ENCODE measurements at regions not wholly inside any gene's neighbourhood (a gene's known extent, or its start where the extent isn't known, plus 50 kb on each side); places are given as distances from the start of the nearest gene placed in this dataset.

- Histone ChIP-seq H3K9me3 (ENCODE audit: insufficient read depth in 2 of 2, low read depth in 1 of 2, low read length in 1 of 2) (peaks cover 0 to 6% of the 10 kb centered on the region in 2 experiments; a peak in 1 of 4 replicates), H2BK5ac (ENCODE audit: low read depth, low read length) (peak overlapping the region; percentile 82; the same call in 1 of the 2 replicates), H3K36me3 (ENCODE audit: control insufficient read depth in 2 of 4, insufficient read depth in 4 of 4, low read length in 3 of 4) (peaks cover 0 to 5% (median 1%) of the 10 kb centered on the region in 4 experiments; a peak in 2 of 8 replicates), H3K9ac (replicated peaks in 1 of 4; ENCODE audit: extremely low read depth in 1 of 4, low read depth in 3 of 4, low read length in 3 of 4) (no peak overlapping the region), H3K23me2 (ENCODE audit: low read depth, low read length) (no peaks in the 10 kb centered on the region), H4K91ac (replicated peaks; ENCODE audit: insufficient read length, low read length) (no peak overlapping the region), H3K4me3 (ENCODE audit: extremely low read depth in 1 of 4, insufficient read depth in 2 of 4, low read depth in 3 of 4, low read length in 4 of 4) (no peak overlapping the region), H3K27me3 (replicated peaks in 1 of 4; ENCODE audit: control insufficient read depth in 3 of 4, extremely low read depth in 1 of 4, insufficient read depth in 3 of 4, low read length in 3 of 4) (no peaks in the 10 kb centered on the region), H4K8ac (ENCODE audit: extremely low read depth, insufficient read depth, low read length) (no peak overlapping the region), H3K18ac (ENCODE audit: extremely low read depth, low read length) (no peak overlapping the region), H2AFZ (ENCODE audit: low read length) (no peak overlapping the region), H2AK5ac (ENCODE audit: low read depth, low read length) (no peak overlapping the region), H4K5ac (ENCODE audit: insufficient read length, low read depth, low read length) (no peak overlapping the region), H3K4me2 (ENCODE audit: insufficient read depth in 1 of 2, low read depth in 2 of 2, low read length in 2 of 2) (no peak overlapping the region), H3K4ac (replicated peaks; ENCODE audit: insufficient read length, low read depth, low read length) (no peak overlapping the region), H4K20me1 (replicated peaks in 1 of 2; ENCODE audit: control insufficient read depth in 1 of 2, insufficient read depth in 2 of 2, low read length in 2 of 2) (no peaks in the 10 kb centered on the region), H2BK20ac (ENCODE audit: low read length) (no peak overlapping the region), H2BK120ac (replicated peaks; ENCODE audit: low read depth, low read length) (no peak overlapping the region), H3K79me1 (ENCODE audit: low read depth, low read length) (no peaks in the 10 kb centered on the region), H3K56ac (replicated peaks; ENCODE audit: insufficient read length, low read depth, low read length) (no peak overlapping the region), H3K4me1 (replicated peaks in 1 of 4; ENCODE audit: control insufficient read depth in 3 of 4, insufficient read depth in 4 of 4, low read length in 3 of 4) (no peaks in the 10 kb centered on the region; a peak in 1 of 7 replicates), H3K14ac (ENCODE audit: insufficient read length) (no peak overlapping the region), H3K79me2 (ENCODE audit: control insufficient read depth in 1 of 2, insufficient read depth in 2 of 2, low read length in 2 of 2) (no peaks in the 10 kb centered on the region), H2BK15ac (ENCODE audit: low read length) (no peak overlapping the region), H3K27ac (ENCODE audit: low read depth, low read length) (no peak overlapping the region), H3K23ac (ENCODE audit: insufficient read length) (no peak overlapping the region), H2BK12ac (ENCODE audit: low read depth, low read length) (no peak overlapping the region)
- ChIA-PET CTCF (ENCODE audit: partially characterized antibody) (interaction anchor here (0.9 to 1.3 kb wide), 3 partner anchors 14 to 137 kb away, joined by 3 read pairs; no protein-coding TSS in a partner anchor), POLR2A (ENCODE audit: partially characterized antibody) (no interaction called here)
- TF ChIP-seq ATF2 (IDR thresholded peaks at IDR 0.05; ENCODE audit: low read length) (no peak), RBBP5 (IDR thresholded peaks at IDR 0.05; ENCODE audit: borderline replicate concordance, low read depth, low read length) (no peak), CREB1 (IDR thresholded peaks at IDR 0.05) (no peak), CBX5 (IDR thresholded peaks at IDR 0.05; ENCODE audit: low read depth, low read length) (no peak), MAFK (IDR thresholded peaks at IDR 0.05; ENCODE audit: low read depth, low read length) (no peak), TEAD4 (IDR thresholded peaks at IDR 0.05; ENCODE audit: low read depth, low read length) (no peak), SUZ12 (IDR thresholded peaks at IDR 0.05; ENCODE audit: low read length) (no peak), JUND (IDR thresholded peaks at IDR 0.05; ENCODE audit: low read length) (no peak), TAF1 (IDR thresholded peaks at IDR 0.05; ENCODE audit: low read depth, low read length) (no peak), CBX8 (IDR thresholded peaks at IDR 0.05; ENCODE audit: borderline replicate concordance, low read depth, low read length) (no peak)
- FAIRE-seq (no peak), DNase-seq (ENCODE audit: low read depth in 1 of 2, low spot score in 2 of 2) (no peak)
- 94% methylated on average over 1 of the region's 1 CpG; no CpG with 5 or more reads in 1 of the 2 experiments for WGBS, 2 experiments (ENCODE audit: extremely low coverage in 1 of 2, insufficient coverage in 1 of 2, insufficient read length in 1 of 2, insufficient replicate concordance in 2 of 2, low coverage in 1 of 2, low lambda C conversion rate in 2 of 2, missing lambda C conversion rate in 1 of 2)
Measured at GRCh38 chr11:95568281-95568680, 221.3 kb downstream of the FAM76B start.
